ENCODE measurements at regions not wholly inside any gene's neighbourhood (a gene's known extent, or its start where the extent isn't known, plus 50 kb on each side); places are given as distances from the start of the nearest gene placed in this dataset.

DNA sequence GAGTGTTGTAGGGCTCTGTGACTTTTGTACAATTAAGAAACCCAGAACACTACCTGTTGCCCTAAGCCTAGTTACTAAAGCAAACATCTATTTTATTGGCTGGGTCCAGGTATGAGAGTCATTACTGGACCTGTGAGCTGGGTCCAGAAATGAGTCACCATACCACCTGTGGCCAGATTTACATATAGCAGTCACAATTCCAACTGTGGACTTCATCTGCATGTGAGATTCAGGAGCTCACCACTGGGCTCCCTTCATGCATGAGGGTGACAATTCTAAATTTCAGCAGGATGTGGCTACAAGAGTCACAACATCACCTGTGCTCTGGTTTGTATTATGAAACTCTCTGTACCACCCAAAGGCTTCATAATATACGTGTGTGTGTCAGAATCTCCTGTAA lies 2038.0 kb downstream of the TP53TG3F start:
- TF ChIP-seq, protein P1, sequence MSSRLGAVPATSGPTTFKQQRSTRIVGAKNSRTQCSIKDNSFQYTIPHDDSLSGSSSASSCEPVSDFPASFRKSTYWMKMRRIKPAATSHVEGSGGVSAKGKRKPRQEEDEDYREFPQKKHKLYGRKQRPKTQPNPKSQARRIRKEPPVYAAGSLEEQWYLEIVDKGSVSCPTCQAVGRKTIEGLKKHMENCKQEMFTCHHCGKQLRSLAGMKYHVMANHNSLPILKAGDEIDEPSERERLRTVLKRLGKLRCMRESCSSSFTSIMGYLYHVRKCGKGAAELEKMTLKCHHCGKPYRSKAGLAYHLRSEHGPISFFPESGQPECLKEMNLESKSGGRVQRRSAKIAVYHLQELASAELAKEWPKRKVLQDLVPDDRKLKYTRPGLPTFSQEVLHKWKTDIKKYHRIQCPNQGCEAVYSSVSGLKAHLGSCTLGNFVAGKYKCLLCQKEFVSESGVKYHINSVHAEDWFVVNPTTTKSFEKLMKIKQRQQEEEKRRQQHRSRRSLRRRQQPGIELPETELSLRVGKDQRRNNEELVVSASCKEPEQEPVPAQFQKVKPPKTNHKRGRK (CRISPR knock-in tag; IDR thresholded peaks at IDR 0.05; ENCODE audit: borderline replicate concordance): no peak
- TF ChIP-seq, protein P2, sequence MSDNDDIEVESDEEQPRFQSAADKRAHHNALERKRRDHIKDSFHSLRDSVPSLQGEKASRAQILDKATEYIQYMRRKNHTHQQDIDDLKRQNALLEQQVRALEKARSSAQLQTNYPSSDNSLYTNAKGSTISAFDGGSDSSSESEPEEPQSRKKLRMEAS (CRISPR knock-in tag; IDR thresholded peaks at IDR 0.05): no peak
- TF ChIP-seq, protein P3, sequence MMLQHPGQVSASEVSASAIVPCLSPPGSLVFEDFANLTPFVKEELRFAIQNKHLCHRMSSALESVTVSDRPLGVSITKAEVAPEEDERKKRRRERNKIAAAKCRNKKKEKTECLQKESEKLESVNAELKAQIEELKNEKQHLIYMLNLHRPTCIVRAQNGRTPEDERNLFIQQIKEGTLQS (CRISPR knock-in tag; conservative IDR thresholded peaks at IDR 0.05): no peak
- TF ChIP-seq ZNF423 (CRISPR knock-in tag; IDR thresholded peaks at IDR 0.05): no peak
- TF ChIP-seq, protein P4, sequence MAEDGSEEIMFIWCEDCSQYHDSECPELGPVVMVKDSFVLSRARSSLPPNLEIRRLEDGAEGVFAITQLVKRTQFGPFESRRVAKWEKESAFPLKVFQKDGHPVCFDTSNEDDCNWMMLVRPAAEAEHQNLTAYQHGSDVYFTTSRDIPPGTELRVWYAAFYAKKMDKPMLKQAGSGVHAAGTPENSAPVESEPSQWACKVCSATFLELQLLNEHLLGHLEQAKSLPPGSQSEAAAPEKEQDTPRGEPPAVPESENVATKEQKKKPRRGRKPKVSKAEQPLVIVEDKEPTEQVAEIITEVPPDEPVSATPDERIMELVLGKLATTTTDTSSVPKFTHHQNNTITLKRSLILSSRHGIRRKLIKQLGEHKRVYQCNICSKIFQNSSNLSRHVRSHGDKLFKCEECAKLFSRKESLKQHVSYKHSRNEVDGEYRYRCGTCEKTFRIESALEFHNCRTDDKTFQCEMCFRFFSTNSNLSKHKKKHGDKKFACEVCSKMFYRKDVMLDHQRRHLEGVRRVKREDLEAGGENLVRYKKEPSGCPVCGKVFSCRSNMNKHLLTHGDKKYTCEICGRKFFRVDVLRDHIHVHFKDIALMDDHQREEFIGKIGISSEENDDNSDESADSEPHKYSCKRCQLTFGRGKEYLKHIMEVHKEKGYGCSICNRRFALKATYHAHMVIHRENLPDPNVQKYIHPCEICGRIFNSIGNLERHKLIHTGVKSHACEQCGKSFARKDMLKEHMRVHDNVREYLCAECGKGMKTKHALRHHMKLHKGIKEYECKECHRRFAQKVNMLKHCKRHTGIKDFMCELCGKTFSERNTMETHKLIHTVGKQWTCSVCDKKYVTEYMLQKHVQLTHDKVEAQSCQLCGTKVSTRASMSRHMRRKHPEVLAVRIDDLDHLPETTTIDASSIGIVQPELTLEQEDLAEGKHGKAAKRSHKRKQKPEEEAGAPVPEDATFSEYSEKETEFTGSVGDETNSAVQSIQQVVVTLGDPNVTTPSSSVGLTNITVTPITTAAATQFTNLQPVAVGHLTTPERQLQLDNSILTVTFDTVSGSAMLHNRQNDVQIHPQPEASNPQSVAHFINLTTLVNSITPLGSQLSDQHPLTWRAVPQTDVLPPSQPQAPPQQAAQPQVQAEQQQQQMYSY (CRISPR knock-in tag; IDR thresholded peaks at IDR 0.05): no peak
- no peak for TF ChIP-seq GABPB1 (CRISPR knock-in tag; IDR thresholded peaks at IDR 0.05)
- TF ChIP-seq, protein P5, sequence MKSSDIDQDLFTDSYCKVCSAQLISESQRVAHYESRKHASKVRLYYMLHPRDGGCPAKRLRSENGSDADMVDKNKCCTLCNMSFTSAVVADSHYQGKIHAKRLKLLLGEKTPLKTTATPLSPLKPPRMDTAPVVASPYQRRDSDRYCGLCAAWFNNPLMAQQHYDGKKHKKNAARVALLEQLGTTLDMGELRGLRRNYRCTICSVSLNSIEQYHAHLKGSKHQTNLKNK (CRISPR knock-in tag; IDR thresholded peaks at IDR 0.05): no peak
- no peak for TF ChIP-seq NFE2L1 (CRISPR knock-in tag; IDR thresholded peaks at IDR 0.05)
- no peak for TF ChIP-seq ZNF317 (CRISPR knock-in tag; IDR thresholded peaks at IDR 0.05; ENCODE audit: borderline replicate concordance, low read depth)
- TF ChIP-seq, protein P6, sequence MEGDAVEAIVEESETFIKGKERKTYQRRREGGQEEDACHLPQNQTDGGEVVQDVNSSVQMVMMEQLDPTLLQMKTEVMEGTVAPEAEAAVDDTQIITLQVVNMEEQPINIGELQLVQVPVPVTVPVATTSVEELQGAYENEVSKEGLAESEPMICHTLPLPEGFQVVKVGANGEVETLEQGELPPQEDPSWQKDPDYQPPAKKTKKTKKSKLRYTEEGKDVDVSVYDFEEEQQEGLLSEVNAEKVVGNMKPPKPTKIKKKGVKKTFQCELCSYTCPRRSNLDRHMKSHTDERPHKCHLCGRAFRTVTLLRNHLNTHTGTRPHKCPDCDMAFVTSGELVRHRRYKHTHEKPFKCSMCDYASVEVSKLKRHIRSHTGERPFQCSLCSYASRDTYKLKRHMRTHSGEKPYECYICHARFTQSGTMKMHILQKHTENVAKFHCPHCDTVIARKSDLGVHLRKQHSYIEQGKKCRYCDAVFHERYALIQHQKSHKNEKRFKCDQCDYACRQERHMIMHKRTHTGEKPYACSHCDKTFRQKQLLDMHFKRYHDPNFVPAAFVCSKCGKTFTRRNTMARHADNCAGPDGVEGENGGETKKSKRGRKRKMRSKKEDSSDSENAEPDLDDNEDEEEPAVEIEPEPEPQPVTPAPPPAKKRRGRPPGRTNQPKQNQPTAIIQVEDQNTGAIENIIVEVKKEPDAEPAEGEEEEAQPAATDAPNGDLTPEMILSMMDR (IDR thresholded peaks at IDR 0.05): no peak
- TF ChIP-seq, protein P7, sequence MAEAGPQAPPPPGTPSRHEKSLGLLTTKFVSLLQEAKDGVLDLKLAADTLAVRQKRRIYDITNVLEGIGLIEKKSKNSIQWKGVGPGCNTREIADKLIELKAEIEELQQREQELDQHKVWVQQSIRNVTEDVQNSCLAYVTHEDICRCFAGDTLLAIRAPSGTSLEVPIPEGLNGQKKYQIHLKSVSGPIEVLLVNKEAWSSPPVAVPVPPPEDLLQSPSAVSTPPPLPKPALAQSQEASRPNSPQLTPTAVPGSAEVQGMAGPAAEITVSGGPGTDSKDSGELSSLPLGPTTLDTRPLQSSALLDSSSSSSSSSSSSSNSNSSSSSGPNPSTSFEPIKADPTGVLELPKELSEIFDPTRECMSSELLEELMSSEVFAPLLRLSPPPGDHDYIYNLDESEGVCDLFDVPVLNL (CRISPR knock-in tag; IDR thresholded peaks at IDR 0.05; ENCODE audit: borderline replicate concordance, low read depth): no peak
- no peak for TF ChIP-seq ZNF219 (CRISPR knock-in tag; IDR thresholded peaks at IDR 0.05; ENCODE audit: borderline replicate concordance)
- no peak for TF ChIP-seq SOX15 (CRISPR knock-in tag; IDR thresholded peaks at IDR 0.05)
- no peak for TF ChIP-seq TEAD1 (CRISPR knock-in tag; IDR thresholded peaks at IDR 0.05)

Data from WTC11 (cell line).